ENCODE measurements at regions not wholly inside any gene's neighbourhood (a gene's known extent, or its start where the extent isn't known, plus 50 kb on each side); places are given as distances from the start of the nearest gene placed in this dataset.
A peak's percentile ranks its signal among the peaks of the same experiment; 100 is the strongest.

- ChIA-PET CTCF (ENCODE audit: low intra/inter-chr PET ratio, low total read pairs) (no interaction called here), POLR2A (no interaction called here)
- TF ChIP-seq ZNF556 (CRISPR knock-in tag; IDR thresholded peaks at IDR 0.05; ENCODE audit: borderline replicate concordance) (no peak), ZNF382 (CRISPR knock-in tag; IDR thresholded peaks at IDR 0.05; ENCODE audit: borderline replicate concordance) (no peak)
- no peaks in the 10 kb centered on the region; a peak in 1 of 5 replicates for H3K27me3 ChIP-seq (ENCODE audit: control insufficient read depth in 1 of 2, insufficient read depth in 2 of 2, low read length in 2 of 2)
- ATAC-seq (no peak), DNase-seq (ENCODE audit: low spot score) (no peak), FAIRE-seq (no peak)
- H3K36me3 ChIP-seq (replicated peaks in 1 of 2; ENCODE audit: control insufficient read depth in 1 of 2, insufficient read depth in 2 of 2, low read length in 2 of 2), result no peaks in the 10 kb centered on the region
- H4K20me1 ChIP-seq (ENCODE audit: insufficient read depth, low read length), result no peaks in the 10 kb centered on the region
- no peak overlapping the region for H3K4me2 ChIP-seq (ENCODE audit: low read depth, low read length)
- H3K9me3 ChIP-seq (ENCODE audit: low read length), result no peaks in the 10 kb centered on the region
- no peak overlapping the region for H2AFZ ChIP-seq (ENCODE audit: low read length)
- intact Hi-C loops (cut with micrococcal nuclease; ENCODE audit: unreplicated experiment) (loop anchor here (5.0 to 10.0 kb wide), 3 partner anchors 270 to 653 kb away; partner anchors contain the start of genes BDH2 and SLC9B2), in situ Hi-C loops (cut with HindIII; ENCODE audit: extremely low pct_ligation_motif_present, low pct_unique_long_range_greater_than_20kb) (loop anchor here (10.0 kb wide), 1 partner anchor 170 kb away; no protein-coding TSS in a partner anchor)
- peaks cover 48% of the 10 kb centered on the region for H3K4me1 ChIP-seq (ENCODE audit: insufficient read depth, low read length)
- no peak overlapping the region for H3K4me3 ChIP-seq (replicated peaks in 1 of 3; ENCODE audit: insufficient read depth in 1 of 3, low read depth in 2 of 3, low read length in 3 of 3)
- no peaks in the 10 kb centered on the region for H3K79me2 ChIP-seq (ENCODE audit: insufficient read depth, low read length)
- H3K9ac ChIP-seq (ENCODE audit: insufficient read depth, low read depth, low read length), result no peak overlapping the region
- BruUV-seq (replicated peaks), result no TSS peak
- H3K27ac ChIP-seq (ENCODE audit: extremely low read length, insufficient read depth, low read length), result no peak overlapping the region
- WGBS (ENCODE audit: low lambda C conversion rate), result 75% methylated on average over 4 of the region's 4 CpGs
Measured at GRCh38 chr4:102444752-102445151, 56.4 kb upstream of the NFKB1 start.

GRCh38 chr4:102445213-102445612 lies 55.9 kb upstream of the NFKB1 start:
- no peak overlapping the region for H3K4me3 ChIP-seq (replicated peaks in 1 of 3; ENCODE audit: insufficient read depth in 1 of 3, low read depth in 2 of 3, low read length in 3 of 3)
- no peak overlapping the region for H3K27ac ChIP-seq (ENCODE audit: extremely low read length, insufficient read depth, low read length)
- WGBS (ENCODE audit: low lambda C conversion rate), result 100% methylated on average over 2 of the region's 2 CpGs
- DNase-seq (ENCODE audit: low spot score), result no peak
- H3K4me2 ChIP-seq (ENCODE audit: low read depth, low read length), result no peak overlapping the region
- ChIA-PET POLR2A (no interaction called here), CTCF (ENCODE audit: low intra/inter-chr PET ratio, low total read pairs) (no interaction called here)
- intact Hi-C loops (cut with micrococcal nuclease; ENCODE audit: unreplicated experiment), result loop anchor here (5.0 to 10.0 kb wide), 2 partner anchors 270 to 652 kb away; partner anchors contain the start of gene BDH2
- no peaks in the 10 kb centered on the region for H3K79me2 ChIP-seq (ENCODE audit: insufficient read depth, low read length)
- no peaks in the 10 kb centered on the region; a peak in 1 of 5 replicates for H3K27me3 ChIP-seq (ENCODE audit: control insufficient read depth in 1 of 2, insufficient read depth in 2 of 2, low read length in 2 of 2)
- H4K20me1 ChIP-seq (ENCODE audit: insufficient read depth, low read length), result no peaks in the 10 kb centered on the region
- TF ChIP-seq ZNF629 (CRISPR knock-in tag; conservative IDR thresholded peaks at IDR 0.05), result peak; percentile 69
- TF ChIP-seq SNAPC2 (CRISPR knock-in tag; IDR thresholded peaks at IDR 0.05), result no peak
- H3K9me3 ChIP-seq (ENCODE audit: low read length), result no peaks in the 10 kb centered on the region
- H2AFZ ChIP-seq (ENCODE audit: low read length), result no peak overlapping the region
- BruUV-seq (replicated peaks), result no TSS peak
- no peaks in the 10 kb centered on the region for H3K36me3 ChIP-seq (replicated peaks in 1 of 2; ENCODE audit: control insufficient read depth in 1 of 2, insufficient read depth in 2 of 2, low read length in 2 of 2)
- ATAC-seq, result no peak
- no peak overlapping the region for H3K9ac ChIP-seq (ENCODE audit: insufficient read depth, low read depth, low read length)
- no peak for FAIRE-seq
- in situ Hi-C loops (cut with HindIII; ENCODE audit: extremely low pct_ligation_motif_present, low pct_unique_long_range_greater_than_20kb), result loop anchor here (10.0 kb wide), 1 partner anchor 170 kb away; no protein-coding TSS in a partner anchor
- peaks cover 43% of the 10 kb centered on the region for H3K4me1 ChIP-seq (ENCODE audit: insufficient read depth, low read length)

All from HepG2 (cell line).